ENCODE measurements at regions not wholly inside any gene's neighbourhood (a gene's known extent, or its start where the extent isn't known, plus 50 kb on each side); places are given as distances from the start of the nearest gene placed in this dataset.

DNA sequence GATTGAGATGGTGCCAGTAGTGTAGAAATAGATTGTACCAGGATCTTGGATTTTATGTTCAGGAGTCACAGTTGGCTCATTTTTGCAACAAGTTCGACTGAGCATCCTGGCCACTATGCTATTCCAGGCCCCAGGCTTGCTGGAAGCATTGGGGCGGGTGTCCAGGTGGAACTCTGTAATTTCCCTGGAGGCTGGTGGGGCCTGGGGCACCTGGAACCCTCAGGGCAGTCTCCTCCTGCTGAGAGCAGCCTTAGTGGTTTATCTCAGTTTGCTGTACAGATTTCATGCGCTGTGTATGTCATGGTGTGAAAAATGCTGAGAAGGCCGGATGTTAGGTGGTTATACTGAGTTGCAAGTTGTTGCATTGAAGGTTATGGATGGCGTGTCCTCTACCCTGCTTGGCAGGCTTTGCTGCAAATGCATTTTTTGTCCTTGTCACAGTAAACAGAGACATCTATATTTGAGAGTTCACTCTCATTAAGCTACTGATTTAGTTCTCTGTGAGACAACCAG is 135.1 kb upstream of the MYLIP start:
- no peak for DNase-seq

- DNase-seq, result no peak
Measured at GRCh38 chr6:15990179-15990578, 138.7 kb upstream of the MYLIP start.

DNA sequence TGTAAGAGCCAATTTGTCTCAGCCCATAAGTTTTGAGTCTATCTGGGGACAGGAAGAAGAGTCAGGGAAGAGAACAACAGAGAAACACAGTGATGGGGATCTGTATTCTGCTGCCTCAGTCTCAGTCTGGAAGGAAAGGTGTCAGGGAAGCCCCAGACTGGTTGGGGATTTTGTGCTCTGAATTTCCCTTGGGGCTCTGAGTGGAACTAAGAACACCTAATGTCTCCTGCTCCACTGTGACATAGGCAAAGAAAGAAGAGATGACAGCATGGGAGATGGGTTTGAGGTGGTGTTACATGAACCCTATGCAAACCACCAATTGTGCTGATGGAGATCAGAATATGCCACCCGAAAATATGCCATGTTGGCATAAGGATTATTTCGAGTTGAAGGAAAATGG is 139.5 kb upstream of the MYLIP start:
- DNase-seq, result no peak

DNA sequence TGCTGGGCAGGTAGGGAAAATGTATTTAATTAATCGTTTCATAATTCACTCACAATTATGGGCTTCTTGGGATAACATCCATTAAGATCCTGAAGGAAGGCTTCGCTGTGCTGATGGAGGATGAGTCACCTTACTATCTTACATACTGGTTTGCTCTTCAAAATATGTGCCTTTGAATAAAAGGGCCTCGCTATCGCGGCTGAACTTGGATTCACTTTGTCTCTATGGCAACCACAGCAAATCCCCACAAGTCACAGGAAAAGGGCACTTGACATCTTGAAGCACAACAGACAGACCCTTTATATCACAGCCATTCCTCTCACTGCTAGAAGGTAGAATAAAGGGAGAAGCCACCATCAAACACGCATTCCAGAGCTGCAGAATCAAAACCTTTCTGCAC is 141.3 kb upstream of the MYLIP start:
- no peak for DNase-seq

DNA sequence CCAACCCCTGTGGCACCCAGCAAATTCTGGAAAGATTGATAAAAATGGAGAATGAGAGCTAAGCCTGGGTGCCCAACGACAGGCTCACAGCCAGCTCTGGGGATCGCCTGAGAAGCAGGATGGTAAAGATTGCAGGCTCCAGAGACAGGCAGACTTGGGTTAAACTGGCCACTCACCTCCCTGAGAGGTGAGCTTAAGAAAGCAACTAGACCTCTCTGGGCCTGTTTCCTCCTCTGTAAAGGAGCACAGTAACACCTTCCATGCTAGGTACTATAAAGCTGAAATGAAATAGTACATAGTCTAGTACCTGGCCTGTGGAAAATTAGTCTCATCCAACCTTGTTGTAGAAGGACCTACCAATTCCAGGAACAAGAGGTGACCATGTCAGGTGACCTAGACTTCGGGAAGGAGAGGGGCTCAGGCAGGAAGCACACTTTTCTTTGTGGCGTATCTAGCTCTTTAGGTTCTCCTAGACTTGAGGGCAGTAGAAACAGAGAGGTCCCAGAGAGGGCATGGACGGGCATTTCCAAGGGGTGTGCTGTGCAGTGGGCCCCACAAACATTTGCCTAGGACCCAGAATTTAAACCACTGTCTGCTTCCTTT is 142.8 kb upstream of the MYLIP start:
- DNase-seq, result no peak

DNA sequence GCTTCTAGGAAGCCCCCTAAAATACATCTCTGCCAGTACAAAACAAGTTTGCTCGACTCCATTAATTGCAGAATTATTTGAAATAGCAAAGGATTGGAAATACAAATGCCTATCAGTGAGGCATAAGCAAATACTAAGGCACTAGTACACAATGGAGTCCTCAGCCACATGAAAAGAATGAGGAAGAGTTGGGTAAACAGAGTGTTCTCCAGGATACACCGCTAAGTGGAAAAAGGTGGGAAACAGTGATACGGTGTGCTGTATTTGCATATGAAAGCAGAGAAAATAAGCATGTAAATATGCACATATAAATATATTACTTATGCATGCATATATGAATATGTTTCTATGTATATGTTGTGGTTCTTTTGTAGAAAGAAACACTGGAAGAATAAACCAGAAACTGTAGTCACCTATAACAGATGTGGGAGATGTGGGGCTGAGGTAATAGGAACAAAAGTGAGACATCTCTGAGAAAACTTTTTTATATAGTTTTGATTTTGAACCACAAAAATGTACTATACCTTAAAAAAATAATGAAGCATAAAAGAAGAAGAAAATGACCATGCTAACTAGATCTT is 143.4 kb upstream of the MYLIP start:
- DNase-seq, result no peak

DNA sequence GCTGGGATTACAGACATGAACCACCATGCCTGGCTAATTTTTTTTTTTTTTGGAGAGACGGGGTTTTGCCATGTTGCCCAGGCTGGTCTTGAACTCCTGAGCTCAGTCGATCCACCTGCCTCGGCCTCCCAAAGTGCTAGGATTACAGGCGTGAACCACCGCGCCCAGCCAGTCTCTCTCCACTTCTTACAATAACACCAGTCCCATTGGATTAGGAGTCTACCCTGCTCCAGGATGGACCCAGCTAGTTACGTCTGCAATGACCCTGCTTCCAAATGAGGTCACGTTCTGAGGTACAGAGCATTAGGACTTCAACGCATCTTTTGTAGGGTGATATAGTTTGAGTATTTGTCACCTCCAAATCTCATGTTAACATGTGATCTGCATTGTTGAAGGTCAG is 146.9 kb upstream of the MYLIP start:
- DNase-seq, result no peak

DNA sequence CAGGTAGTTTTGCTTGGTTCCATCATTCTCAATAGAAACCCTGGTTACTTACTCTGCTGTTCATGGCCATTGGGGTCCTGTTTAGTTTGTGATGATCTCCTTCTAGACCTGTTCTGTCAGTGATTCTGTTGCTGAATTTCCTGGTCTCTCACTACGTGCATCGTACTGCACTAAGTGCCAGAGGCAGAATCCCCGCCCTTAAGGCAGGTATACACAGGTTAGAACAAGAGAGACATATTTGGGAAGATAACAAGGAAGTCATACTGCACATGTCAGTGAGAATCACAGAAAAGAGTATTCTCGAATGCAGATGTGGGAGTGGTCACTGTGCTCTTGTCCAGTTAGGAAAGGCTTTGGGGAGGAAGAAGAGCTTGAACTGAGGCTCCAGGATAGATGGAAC is 148.1 kb upstream of the MYLIP start:
- no peak for DNase-seq

- no peak for DNase-seq
Measured at GRCh38 chr6:15978426-15978825, 150.5 kb upstream of the MYLIP start.

DNA sequence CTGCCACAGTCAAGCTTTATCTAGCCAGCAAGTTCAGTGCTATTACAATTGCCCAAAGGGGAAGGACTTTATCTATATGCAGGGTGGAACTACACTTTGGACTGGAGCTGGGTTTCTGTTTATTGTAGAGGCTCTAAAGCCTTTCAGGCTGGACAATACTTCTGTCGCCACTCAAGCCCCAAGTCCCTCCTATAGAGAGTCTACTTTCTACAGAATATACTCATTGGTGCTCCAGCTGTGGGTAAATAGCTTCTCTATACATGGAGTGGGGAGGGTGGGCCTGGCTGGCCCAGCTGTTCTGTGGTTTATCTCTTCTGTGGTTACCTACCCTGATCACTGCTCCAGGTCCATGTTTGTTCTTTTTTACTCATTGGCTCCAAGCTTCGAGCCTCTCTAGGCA is 151.8 kb upstream of the MYLIP start:
- DNase-seq, result no peak

- no peak for DNase-seq
Measured at GRCh38 chr6:15974817-15975216, 154.1 kb upstream of the MYLIP start.

GRCh38 chr6:15970517-15970916 is 158.4 kb upstream of the MYLIP start:
- no peak for DNase-seq

- DNase-seq, result no peak
Measured at GRCh38 chr6:15969236-15969778, 159.6 kb upstream of the MYLIP start.

DNA sequence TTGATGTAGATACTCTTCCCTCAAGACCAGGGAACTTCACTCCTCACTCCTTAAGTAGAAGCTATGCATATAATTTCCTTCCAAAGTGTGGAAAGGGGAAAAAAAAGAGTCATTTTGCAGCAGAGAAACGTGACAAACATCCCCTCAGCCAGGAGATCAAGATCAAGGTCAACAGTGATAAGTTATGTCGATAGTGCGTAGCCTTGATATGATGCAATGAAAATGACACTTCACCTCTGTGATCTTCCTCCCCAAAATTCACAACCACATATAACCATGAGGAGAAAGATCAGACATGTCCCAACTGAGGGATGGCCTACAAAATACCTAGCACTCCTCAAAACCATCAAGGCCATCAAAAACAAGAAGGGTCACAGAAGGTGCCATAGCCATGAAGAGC is 160.4 kb upstream of the MYLIP start:
- DNase-seq, result no peak

GRCh38 chr6:15966000-15966520 is 162.8 kb upstream of the MYLIP start:
- no peak for DNase-seq

DNA sequence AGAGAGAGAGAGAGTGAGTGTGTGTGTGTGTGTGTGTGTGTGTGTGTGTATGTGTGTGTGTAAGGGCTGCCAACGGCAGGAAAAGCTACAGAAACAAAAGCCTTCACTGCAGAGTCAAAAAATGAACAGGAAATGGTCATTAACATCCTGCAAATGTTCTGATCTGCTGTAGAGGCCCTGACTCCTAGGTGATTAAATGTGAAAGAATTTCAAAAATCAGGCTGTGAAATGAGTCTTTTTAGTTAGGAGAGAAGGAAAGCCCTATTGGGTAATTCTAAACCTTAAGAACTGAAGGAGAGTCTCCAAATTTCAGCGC is 166.5 kb upstream of the MYLIP start:
- DNase-seq, result no peak

DNA sequence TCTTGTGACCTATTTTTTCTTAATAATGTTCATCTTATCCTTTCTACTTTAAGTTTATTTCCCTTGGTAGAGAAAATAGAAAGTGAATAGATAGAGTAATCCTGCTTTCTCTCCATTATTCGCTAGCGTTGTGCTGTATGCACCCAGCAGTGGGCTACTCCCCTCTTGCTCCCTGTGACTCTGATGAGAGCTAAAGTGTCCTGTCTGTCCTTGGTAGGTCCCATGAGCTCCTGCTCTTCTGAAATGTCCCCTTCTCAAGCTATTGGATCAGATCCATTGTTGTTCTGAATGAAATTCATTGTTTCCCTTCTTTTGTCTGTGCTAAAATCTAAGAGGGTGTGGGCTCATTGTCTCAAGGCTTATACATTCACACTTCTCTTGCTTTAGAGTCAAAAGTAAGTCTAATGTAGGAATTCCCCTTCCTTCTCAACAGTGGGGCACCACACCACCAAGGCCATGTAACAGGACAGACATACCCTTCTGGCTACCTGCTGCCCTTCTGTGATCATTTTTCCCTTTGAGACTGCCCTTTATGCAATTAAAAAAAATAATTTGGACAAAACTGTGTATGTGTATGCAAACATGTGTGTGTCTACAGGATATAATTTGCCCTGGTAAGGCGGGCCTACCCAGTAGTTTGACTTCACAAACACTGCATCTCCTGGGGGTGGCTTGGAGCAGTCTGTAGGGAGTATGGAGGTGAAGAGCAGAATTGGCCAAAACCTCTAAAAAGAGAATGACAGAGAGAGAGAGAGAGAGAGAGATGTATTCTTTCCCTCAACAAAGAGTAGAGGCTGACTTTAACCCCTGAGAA is 167.0 kb upstream of the MYLIP start:
- no peak for DNase-seq

DNA sequence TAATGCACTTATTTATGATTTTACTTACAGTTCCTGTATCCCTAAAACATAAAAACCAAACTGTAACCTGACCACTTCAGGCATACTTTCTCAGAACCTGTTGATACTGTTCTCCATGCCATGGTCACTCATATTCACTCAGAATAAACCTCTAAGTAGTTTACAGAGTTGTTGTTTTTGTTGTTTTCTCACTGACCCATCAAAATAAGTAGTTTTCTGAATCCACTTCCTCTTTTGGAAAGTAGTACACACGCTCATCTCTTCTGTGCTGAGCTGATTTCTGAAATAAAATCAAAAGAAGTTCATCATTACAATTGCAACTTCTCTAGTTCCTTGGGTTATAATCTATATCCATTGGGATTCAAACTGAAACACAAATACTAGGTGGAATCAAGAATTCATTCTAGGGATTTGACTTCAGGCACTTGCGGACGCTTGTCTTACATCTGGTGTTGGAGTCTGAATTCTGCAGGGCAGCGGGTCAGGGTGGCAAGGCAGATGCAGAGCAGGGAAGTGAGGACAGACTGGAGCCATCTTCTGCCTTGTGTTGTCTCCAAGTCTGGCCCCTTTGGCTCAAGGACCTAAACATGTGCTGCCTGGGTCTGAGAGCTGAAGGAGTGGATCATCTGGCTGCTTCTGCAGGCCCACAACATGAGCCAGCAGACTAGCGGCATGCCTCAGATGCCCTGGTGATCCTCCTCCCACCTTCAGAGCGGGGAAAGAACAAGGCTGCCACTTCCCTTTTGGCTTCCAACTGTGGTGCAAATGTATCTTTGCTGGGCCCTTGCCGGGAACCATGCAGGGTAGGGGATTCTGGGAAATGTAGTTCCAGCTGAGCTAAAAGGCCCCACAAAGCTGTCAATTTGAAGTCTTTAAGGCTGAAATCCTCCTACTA is 167.9 kb upstream of the MYLIP start:
- DNase-seq, result no peak

DNA sequence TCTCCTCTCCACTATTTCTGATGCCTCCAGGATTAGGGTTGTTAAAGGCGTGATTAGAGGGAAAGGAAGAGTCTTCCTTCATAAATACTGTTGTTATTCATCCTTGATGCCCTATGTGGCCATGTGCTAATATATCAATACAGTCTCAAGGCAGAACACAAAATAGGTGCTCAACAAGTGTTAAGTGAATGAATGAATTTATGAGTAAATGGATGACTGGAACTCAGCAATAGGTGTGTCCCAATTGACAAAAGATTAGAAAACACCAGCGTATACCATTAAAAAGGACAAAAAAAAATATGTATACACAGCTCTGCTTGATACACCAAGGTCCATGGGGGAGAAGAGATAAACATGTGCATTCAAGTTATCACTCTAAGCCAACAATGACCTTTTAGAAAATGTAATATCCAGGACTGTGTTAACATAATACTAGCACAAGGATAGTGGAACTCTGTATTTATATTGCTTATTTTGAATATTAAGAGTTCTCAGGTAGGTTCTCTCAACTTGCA is 171.2 kb upstream of the MYLIP start:
- no peak for DNase-seq

GRCh38 chr6:15956205-15957106 is 172.4 kb upstream of the MYLIP start:
- no peak for DNase-seq

- no peak for DNase-seq
Measured at GRCh38 chr6:15955484-15955883, 173.4 kb upstream of the MYLIP start.
